ENCODE measurements at regions not wholly inside any gene's neighbourhood (a gene's known extent, or its start where the extent isn't known, plus 50 kb on each side); places are given as distances from the start of the nearest gene placed in this dataset.

DNA sequence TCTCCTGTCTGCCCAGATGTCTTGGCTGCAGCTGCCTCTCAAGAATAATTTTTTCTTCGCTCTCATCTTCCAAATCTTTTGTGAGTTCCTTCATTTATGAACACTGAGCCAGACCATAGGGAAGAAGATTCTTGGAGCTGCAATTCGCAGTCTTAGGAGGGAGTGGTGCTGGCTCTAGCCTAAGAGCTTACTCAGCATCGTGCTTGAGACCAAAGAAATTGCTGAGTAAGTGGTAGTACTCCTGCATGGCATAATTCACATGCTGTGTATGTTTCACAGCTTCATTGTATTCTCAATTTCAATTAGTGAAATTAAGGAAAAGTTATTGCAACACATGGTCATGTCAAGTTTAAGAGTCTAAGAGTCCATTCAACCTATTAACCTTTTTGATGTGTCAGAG lies 771.7 kb downstream of the ADCYAP1 start:
- TF ChIP-seq, protein P1, sequence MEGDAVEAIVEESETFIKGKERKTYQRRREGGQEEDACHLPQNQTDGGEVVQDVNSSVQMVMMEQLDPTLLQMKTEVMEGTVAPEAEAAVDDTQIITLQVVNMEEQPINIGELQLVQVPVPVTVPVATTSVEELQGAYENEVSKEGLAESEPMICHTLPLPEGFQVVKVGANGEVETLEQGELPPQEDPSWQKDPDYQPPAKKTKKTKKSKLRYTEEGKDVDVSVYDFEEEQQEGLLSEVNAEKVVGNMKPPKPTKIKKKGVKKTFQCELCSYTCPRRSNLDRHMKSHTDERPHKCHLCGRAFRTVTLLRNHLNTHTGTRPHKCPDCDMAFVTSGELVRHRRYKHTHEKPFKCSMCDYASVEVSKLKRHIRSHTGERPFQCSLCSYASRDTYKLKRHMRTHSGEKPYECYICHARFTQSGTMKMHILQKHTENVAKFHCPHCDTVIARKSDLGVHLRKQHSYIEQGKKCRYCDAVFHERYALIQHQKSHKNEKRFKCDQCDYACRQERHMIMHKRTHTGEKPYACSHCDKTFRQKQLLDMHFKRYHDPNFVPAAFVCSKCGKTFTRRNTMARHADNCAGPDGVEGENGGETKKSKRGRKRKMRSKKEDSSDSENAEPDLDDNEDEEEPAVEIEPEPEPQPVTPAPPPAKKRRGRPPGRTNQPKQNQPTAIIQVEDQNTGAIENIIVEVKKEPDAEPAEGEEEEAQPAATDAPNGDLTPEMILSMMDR (IDR thresholded peaks at IDR 0.05; ENCODE audit: low read depth, low read length, missing input control): no peak
- TF ChIP-seq JUND (IDR thresholded peaks at IDR 0.05) (no peak), YY1 (IDR thresholded peaks at IDR 0.05) (no peak)
- TF ChIP-seq, protein P2, sequence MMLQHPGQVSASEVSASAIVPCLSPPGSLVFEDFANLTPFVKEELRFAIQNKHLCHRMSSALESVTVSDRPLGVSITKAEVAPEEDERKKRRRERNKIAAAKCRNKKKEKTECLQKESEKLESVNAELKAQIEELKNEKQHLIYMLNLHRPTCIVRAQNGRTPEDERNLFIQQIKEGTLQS (IDR thresholded peaks at IDR 0.05): no peak
- TF ChIP-seq, protein P3, sequence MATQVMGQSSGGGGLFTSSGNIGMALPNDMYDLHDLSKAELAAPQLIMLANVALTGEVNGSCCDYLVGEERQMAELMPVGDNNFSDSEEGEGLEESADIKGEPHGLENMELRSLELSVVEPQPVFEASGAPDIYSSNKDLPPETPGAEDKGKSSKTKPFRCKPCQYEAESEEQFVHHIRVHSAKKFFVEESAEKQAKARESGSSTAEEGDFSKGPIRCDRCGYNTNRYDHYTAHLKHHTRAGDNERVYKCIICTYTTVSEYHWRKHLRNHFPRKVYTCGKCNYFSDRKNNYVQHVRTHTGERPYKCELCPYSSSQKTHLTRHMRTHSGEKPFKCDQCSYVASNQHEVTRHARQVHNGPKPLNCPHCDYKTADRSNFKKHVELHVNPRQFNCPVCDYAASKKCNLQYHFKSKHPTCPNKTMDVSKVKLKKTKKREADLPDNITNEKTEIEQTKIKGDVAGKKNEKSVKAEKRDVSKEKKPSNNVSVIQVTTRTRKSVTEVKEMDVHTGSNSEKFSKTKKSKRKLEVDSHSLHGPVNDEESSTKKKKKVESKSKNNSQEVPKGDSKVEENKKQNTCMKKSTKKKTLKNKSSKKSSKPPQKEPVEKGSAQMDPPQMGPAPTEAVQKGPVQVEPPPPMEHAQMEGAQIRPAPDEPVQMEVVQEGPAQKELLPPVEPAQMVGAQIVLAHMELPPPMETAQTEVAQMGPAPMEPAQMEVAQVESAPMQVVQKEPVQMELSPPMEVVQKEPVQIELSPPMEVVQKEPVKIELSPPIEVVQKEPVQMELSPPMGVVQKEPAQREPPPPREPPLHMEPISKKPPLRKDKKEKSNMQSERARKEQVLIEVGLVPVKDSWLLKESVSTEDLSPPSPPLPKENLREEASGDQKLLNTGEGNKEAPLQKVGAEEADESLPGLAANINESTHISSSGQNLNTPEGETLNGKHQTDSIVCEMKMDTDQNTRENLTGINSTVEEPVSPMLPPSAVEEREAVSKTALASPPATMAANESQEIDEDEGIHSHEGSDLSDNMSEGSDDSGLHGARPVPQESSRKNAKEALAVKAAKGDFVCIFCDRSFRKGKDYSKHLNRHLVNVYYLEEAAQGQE (IDR thresholded peaks at IDR 0.05): no peak
- TF ChIP-seq, protein P4, sequence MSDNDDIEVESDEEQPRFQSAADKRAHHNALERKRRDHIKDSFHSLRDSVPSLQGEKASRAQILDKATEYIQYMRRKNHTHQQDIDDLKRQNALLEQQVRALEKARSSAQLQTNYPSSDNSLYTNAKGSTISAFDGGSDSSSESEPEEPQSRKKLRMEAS (IDR thresholded peaks at IDR 0.05): no peak
